ENCODE measurements at regions not wholly inside any gene's neighbourhood (a gene's known extent, or its start where the extent isn't known, plus 50 kb on each side); places are given as distances from the start of the nearest gene placed in this dataset.

- Histone ChIP-seq H3K4me3 (no peak overlapping the region), H3K36me3 (no peaks in the 10 kb centered on the region), H3K4me1 (no peaks in the 10 kb centered on the region), H3K27me3 (no peaks in the 10 kb centered on the region), H3K9me3 (peaks cover 0 to 16% (median 0%) of the 10 kb centered on the region in 11 donors), H3K27ac (no peak overlapping the region)
- no peak for DNase-seq
- ATAC-seq = no peak
- intact Hi-C loops (cut with DNase I) = no loop called here
- TF ChIP-seq, protein P1, sequence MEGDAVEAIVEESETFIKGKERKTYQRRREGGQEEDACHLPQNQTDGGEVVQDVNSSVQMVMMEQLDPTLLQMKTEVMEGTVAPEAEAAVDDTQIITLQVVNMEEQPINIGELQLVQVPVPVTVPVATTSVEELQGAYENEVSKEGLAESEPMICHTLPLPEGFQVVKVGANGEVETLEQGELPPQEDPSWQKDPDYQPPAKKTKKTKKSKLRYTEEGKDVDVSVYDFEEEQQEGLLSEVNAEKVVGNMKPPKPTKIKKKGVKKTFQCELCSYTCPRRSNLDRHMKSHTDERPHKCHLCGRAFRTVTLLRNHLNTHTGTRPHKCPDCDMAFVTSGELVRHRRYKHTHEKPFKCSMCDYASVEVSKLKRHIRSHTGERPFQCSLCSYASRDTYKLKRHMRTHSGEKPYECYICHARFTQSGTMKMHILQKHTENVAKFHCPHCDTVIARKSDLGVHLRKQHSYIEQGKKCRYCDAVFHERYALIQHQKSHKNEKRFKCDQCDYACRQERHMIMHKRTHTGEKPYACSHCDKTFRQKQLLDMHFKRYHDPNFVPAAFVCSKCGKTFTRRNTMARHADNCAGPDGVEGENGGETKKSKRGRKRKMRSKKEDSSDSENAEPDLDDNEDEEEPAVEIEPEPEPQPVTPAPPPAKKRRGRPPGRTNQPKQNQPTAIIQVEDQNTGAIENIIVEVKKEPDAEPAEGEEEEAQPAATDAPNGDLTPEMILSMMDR (IDR thresholded peaks at IDR 0.05) = no peak
- WGBS, 2 donors = 68 to 69% methylated on average over 6 of the region's 6 CpGs
Measured at GRCh38 chr13:47463726-47464125, 537.3 kb downstream of the SUCLA2 start.

DNA sequence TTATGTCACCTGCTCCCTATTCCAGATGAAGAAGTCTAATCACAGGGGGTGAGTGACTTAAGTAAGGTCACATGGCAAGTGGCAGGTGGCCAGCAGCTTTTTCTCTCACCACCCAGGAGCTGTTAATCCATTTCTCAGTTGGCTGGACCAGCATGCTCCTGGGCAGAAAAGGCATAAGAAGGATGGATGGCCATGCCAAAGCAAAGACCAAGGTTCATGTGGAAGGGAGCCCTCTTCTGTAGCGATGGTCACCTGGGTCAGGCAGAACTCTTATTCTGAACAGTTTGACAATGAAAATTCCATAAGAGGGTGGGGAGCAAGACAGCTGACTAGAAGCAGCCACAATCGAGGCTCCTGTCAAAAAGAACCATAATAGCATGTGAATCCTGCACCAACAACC, 538.1 kb downstream of the SUCLA2 start:
- TF ChIP-seq, protein P1 (IDR thresholded peaks at IDR 0.05) = no peak
- intact Hi-C loops (cut with DNase I) = no loop called here
- WGBS, 2 donors = 85 to 88% methylated on average over 2 of the region's 2 CpGs
- no peak for ATAC-seq
- Histone ChIP-seq H3K27ac (no peak overlapping the region), H3K4me1 (no peaks in the 10 kb centered on the region), H3K9me3 (peaks cover 0 to 9% (median 0%) of the 10 kb centered on the region in 11 donors), H3K27me3 (no peaks in the 10 kb centered on the region), H3K4me3 (no peak overlapping the region), H3K36me3 (no peaks in the 10 kb centered on the region)
- DNase-seq = no peak

DNA sequence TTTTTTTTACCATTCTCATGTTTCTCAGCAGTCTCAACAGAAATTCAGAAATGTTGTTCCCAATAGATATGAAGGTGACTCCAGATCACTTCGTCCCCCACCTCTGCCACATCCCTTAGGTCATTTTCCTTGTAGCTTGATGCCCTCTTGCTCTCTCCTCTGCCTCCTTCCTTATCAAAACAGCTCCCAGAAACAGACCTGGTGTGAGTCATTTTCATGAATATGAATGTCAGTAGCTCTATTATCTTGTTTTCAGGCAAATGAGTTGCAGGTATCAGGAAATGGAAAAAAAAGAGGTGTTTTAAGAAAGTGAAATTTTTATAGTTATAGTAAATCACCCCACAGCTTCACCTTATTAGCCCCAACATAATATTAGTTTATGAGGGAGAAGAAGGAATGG, 539.3 kb downstream of the SUCLA2 start:
- WGBS, 2 donors = 60 to 73% methylated on average over 1 of the region's 1 CpG
- intact Hi-C loops (cut with DNase I) = no loop called here
- Histone ChIP-seq H3K4me1 (no peaks in the 10 kb centered on the region), H3K27me3 (no peaks in the 10 kb centered on the region), H3K36me3 (no peaks in the 10 kb centered on the region), H3K27ac (no peak overlapping the region), H3K4me3 (no peak overlapping the region), H3K9me3 (peaks cover 0 to 7% (median 0%) of the 10 kb centered on the region in 11 donors)
- TF ChIP-seq, protein P1 (IDR thresholded peaks at IDR 0.05) = no peak
- ATAC-seq (no peak), DNase-seq (no peak)

- no peaks in the 10 kb centered on the region for H3K36me3 ChIP-seq
- no peaks in the 10 kb centered on the region for H3K4me1 ChIP-seq
- TF ChIP-seq, protein P1 (IDR thresholded peaks at IDR 0.05) = peak in 2 of 9 donors; percentile 20 to 25
- intact Hi-C loops (cut with DNase I) = no loop called here
- WGBS, 2 donors = 18 to 29% methylated on average over 2 of the region's 2 CpGs
- no peaks in the 10 kb centered on the region for H3K27me3 ChIP-seq
- H3K4me3 ChIP-seq = no peak overlapping the region
- no peak for ATAC-seq
- no peaks in the 10 kb centered on the region for H3K9me3 ChIP-seq
- no peak for DNase-seq
- no peak overlapping the region for H3K27ac ChIP-seq
Measured at GRCh38 chr13:47459512-47459911, 541.6 kb downstream of the SUCLA2 start.

DNA sequence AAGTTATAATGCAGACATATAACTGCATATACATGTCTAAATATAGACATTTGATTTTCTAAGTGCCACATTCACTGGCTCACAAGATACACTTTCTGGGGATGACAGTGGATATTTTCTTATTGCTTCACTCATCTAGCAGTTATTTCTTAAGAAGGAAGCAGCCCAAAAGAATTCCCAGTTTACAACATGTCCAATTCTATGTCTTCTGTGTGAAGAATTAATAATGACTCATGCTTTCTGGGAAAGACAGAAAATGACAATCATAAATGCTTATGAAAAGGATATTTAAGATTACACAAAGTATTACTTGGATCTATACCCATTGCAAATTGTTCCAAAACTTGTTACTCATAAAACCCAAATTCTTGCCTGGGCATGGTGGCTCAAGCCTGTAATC, 543.4 kb downstream of the SUCLA2 start:
- TF ChIP-seq, protein P1 (IDR thresholded peaks at IDR 0.05) = no peak
- Histone ChIP-seq H3K4me1 (no peaks in the 10 kb centered on the region), H3K27ac (no peak overlapping the region), H3K27me3 (no peaks in the 10 kb centered on the region), H3K9me3 (no peaks in the 10 kb centered on the region), H3K4me3 (no peak overlapping the region), H3K36me3 (no peaks in the 10 kb centered on the region)
- DNase-seq (no peak), ATAC-seq (no peak)
- intact Hi-C loops (cut with DNase I) = no loop called here
